ENCODE measurements at regions not wholly inside any gene's neighbourhood (a gene's known extent, or its start where the extent isn't known, plus 50 kb on each side); places are given as distances from the start of the nearest gene placed in this dataset.
A peak's percentile ranks its signal among the peaks of the same experiment; 100 is the strongest.
"Not testable (repeated sequence)": the region's sequence is repeated elsewhere in the genome, so short reads cannot be mapped to it uniquely, and the experiment has no call there.

DNA sequence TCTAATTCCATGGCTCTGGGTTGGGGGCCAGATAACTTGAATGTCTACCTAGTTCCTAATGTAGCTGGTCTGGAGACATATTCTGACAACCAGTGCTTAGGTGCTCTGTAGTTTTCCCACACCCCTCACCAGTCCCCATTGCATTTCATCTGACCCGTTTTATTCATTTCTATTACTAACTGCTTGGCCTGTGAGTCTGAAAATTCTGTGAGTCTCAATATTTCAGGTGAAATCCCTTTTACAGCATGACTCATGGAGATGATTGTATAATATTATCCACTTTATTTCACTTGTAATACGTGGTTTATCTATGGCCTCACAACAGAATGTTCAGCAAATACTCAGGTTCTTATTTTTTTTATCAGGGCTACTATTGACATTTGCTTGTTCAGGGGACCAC lies 103.7 kb upstream of the UGP2 start:
- Histone ChIP-seq H3K4me1 (peaks cover 81% of the 10 kb centered on the region), H3K4me2 (peak overlapping the region; percentile 62), H3K4me3 (no peak overlapping the region), H3K27ac (peak overlapping the region; percentile 78 to 83), H3K9me3 (no peaks in the 10 kb centered on the region)
- CTCF ChIA-PET = interaction anchor here (1.6 to 5.7 kb wide), 2 partner anchors 39 to 150 kb away, joined by 3 to 35 read pairs; no protein-coding TSS in a partner anchor
- WGBS (ENCODE audit: missing lambda C conversion rate) = 21% methylated on average over 2 of the region's 2 CpGs
- POLR2A ChIA-PET = no interaction called here
- ATAC-seq (peak in 1 of 2 experiments; percentile 10; a peak in 2 of 6 replicates), FAIRE-seq (no peak), DNase-seq (ENCODE audit: low read depth in 1 of 2, low spot score in 1 of 2) (peak in 1 of 2 experiments; percentile 15)
- TF ChIP-seq, protein P1, sequence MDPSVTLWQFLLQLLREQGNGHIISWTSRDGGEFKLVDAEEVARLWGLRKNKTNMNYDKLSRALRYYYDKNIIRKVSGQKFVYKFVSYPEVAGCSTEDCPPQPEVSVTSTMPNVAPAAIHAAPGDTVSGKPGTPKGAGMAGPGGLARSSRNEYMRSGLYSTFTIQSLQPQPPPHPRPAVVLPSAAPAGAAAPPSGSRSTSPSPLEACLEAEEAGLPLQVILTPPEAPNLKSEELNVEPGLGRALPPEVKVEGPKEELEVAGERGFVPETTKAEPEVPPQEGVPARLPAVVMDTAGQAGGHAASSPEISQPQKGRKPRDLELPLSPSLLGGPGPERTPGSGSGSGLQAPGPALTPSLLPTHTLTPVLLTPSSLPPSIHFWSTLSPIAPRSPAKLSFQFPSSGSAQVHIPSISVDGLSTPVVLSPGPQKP (IDR thresholded peaks at IDR 0.05; ENCODE audit: low read depth, low read length) = no peak
- TF ChIP-seq FOSL2 (IDR thresholded peaks at IDR 0.05) = peak; percentile 31
- peak; percentile 46; the same call in 1 of the 2 replicates for TF ChIP-seq FOSL2 (CRISPR knock-in tag; IDR thresholded peaks at IDR 0.05)

DNA sequence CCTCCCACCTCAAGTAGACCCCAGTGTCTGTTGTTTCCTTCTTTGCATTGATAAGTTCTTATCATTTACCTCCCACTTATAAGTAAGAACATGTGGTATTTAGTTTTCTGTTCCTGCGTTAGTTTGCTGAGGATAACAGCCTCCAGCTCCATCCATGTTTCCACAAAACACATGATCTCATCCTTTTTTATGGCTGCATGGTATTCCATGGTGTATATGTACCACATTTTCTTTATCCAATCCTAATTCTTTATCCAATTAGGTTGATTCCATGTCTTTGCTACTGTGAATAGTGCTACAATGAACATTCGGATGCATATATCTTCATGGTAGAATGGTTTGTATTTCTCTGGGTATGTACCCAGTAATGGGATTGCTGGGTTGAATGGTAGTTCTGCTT lies 102.5 kb upstream of the UGP2 start:
- ATAC-seq; H3K9me3 ChIP-seq; FAIRE-seq; DNase-seq (ENCODE audit: low read depth in 1 of 2, low spot score in 1 of 2); H3K27ac ChIP-seq; H3K4me2 ChIP-seq; POLR2A ChIA-PET; H3K4me3 ChIP-seq: not testable (repeated sequence)
- WGBS (ENCODE audit: missing lambda C conversion rate) = 88% methylated on average over 2 of the region's 2 CpGs
- CTCF ChIA-PET = interaction anchor here (0.9 to 5.7 kb wide), 3 partner anchors 40 to 122 kb away, joined by 3 to 35 read pairs (median 3); no protein-coding TSS in a partner anchor
- peaks cover 82% of the 10 kb centered on the region for H3K4me1 ChIP-seq

DNA sequence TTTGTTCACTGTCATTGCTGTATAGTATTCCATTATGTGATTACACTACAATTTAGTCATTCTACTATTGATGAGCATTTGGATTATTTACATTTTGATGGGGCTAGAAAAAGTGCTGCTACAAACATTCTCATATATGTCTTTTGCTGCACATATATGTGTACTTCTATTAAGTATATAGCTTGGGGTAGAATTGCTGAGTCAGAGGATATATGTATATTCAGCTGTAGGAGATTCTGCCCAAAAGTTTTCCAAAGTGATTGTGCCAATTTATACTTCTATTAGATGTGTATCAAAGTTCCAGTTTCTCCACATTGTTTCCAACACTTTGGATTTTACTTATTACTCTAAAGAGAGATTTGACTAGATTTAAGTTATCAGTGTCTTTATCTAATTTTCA lies 101.7 kb upstream of the UGP2 start:
- Histone ChIP-seq H3K9me3 (no peaks in the 10 kb centered on the region), H3K4me2 (no peak overlapping the region), H3K27ac (no peak overlapping the region), H3K4me3 (no peak overlapping the region), H3K4me1 (peaks cover 80% of the 10 kb centered on the region)
- FAIRE-seq (no peak), DNase-seq (ENCODE audit: low read depth in 1 of 2, low spot score in 1 of 2) (no peak), ATAC-seq (no peak)
- ChIA-PET POLR2A (no interaction called here), CTCF (interaction anchor here (1.1 to 1.3 kb wide), 3 partner anchors 41 to 122 kb away, joined by 3 to 5 read pairs (median 3); no protein-coding TSS in a partner anchor)
- no peak for TF ChIP-seq FOSL2 (IDR thresholded peaks at IDR 0.05)
- no peak for TF ChIP-seq FOSL2 (CRISPR knock-in tag; IDR thresholded peaks at IDR 0.05)
- TF ChIP-seq RCOR1 (IDR thresholded peaks at IDR 0.05; ENCODE audit: low read depth, low read length) = no peak
- TF ChIP-seq TP53 (CRISPR knock-in tag; IDR thresholded peaks at IDR 0.05) = no peak
- TF ChIP-seq MAFK (IDR thresholded peaks at IDR 0.05; ENCODE audit: partially characterized antibody) = peak; percentile 89
- TF ChIP-seq CBX8 (IDR thresholded peaks at IDR 0.05) = no peak
- 0 out of 2 replicates have a peak, but pooled peaks have one; percentile 6 for TF ChIP-seq NFE2L2 (conservative IDR thresholded peaks at IDR 0.05; ENCODE audit: low read length)

DNA sequence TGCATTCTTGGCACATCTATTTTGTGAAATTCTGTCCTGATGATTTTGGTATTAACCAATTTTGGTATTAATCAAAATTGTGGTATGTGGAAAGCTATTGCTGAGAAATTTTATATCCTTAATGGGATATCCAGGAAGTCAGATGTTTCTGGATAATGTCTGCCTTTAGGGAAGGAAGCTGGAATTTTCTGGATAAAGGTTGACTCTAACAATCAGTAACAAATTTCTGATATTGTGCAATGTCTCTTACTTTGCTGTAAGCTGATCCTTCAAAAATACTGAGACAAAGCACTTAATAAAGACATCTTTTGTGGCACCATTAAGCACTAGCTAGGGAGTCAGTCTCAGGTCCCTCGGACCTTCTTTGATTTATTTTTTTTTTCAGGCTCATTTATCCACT lies 100.8 kb upstream of the UGP2 start:
- POLR2A ChIA-PET = interaction anchor here (1.9 to 2.0 kb wide), 2 partner anchors 42 to 101 kb away, joined by 11 to 14 read pairs; partner anchors contain the start of gene UGP2
- whole genome bisulfite sequencing (ENCODE audit: missing lambda C conversion rate) = 24% methylated on average over 1 of the region's 1 CpG
- peak overlapping the region; percentile 51 to 82 for H3K27ac ChIP-seq

DNA sequence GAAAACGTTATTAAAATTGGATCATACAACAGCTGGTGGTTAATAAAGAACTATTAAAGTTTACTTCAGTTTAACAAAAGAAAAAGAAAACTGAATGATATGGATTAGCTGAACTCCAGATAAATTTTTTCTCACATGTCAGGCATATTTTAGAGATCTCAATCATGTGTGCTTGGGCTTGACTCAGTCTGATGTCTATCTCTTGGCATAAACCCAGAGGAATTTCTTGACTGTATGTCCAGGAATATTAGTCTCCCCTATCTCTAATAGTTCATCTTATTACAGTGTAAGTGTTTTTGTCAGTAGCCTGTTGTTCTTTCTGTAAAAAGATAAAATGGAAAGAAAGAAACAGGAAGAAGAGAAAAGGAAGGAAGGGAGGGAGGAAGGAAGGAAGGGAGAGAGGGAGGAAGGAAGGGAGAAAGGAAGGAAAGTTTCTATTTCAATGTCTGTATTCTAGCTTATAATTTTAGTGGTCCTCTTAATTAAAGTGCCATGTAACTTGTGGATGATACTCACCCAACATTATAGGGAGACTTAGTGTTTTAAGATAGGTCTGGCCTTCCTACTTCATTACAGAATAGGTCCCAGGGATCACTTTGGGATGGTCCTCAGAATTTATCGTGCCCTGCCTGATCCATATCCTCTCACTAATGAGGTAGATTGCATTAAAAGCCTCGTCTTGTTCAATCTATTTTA lies 99.7 kb upstream of the UGP2 start:
- FAIRE-seq (peak; percentile 81), ATAC-seq (peak; percentile 54 to 72; a peak in 4 of 6 replicates), DNase-seq (ENCODE audit: low read depth in 1 of 2, low spot score in 1 of 2) (peak in 1 of 2 experiments; percentile 29)
- Histone ChIP-seq H3K27ac (peak overlapping the region; percentile 37 to 51; a peak in 5 of 6 replicates), H3K4me1 (peaks cover 59% of the 10 kb centered on the region), H3K4me3 (no peak overlapping the region), H3K4me2 (peak overlapping the region; percentile 57), H3K9me3 (no peaks in the 10 kb centered on the region)
- POLR2A ChIA-PET = interaction anchor here (1.9 to 2.0 kb wide), 2 partner anchors 43 to 100 kb away, joined by 11 to 14 read pairs; partner anchors contain the start of gene UGP2
- CTCF ChIA-PET = interaction anchor here (1.0 to 1.6 kb wide), 2 partner anchors 43 to 99 kb away, joined by 3 to 5 read pairs; partner anchors contain the start of gene UGP2
- TF ChIP-seq GATA3 (IDR thresholded peaks at IDR 0.05; ENCODE audit: borderline replicate concordance) = peak; percentile 83
- TF ChIP-seq ZC3H11A (IDR thresholded peaks at IDR 0.05) = no peak
- WGBS (ENCODE audit: missing lambda C conversion rate) = 45% methylated on average over 3 of the region's 3 CpGs

More for the DNA sequence above, 100.8 kb upstream of the UGP2 start:
- peak in 1 of 2 experiments; percentile 27 for DNase-seq (ENCODE audit: low read depth in 1 of 2, low spot score in 1 of 2)
- H3K4me3 ChIP-seq = no peak overlapping the region
- H3K4me2 ChIP-seq = peak overlapping the region; percentile 57
- peak; percentile 87 to 94 for TF ChIP-seq CEBPB (IDR thresholded peaks at IDR 0.05)
- no peak for TF ChIP-seq EHF (CRISPR knock-in tag; IDR thresholded peaks at IDR 0.05)
- CTCF ChIA-PET = interaction anchor here (1.3 kb wide), 2 partner anchors 42 to 121 kb away, joined by 3 to 5 read pairs; no protein-coding TSS in a partner anchor
- H3K9me3 ChIP-seq = no peaks in the 10 kb centered on the region
- no peak for FAIRE-seq
- 0 out of 6 replicates have a peak, but pooled peaks of 1 of the 2 experiments have one; percentile 11 for ATAC-seq
- H3K4me1 ChIP-seq = peaks cover 70% of the 10 kb centered on the region
